H1 (cell line): ENCODE measurements at regions not wholly inside any gene's neighbourhood (a gene's known extent, or its start where the extent isn't known, plus 50 kb on each side); places are given as distances from the start of the nearest gene placed in this dataset.

Source experiments
- CTCF ChIA-PET: fragments of 300-600 bp; sonication (Branson Sonifier 250); formaldehyde crosslinking; loops from one replicate; lab custom pipeline; 2021; ENCODE audit not compliant: partially characterized antibody; lab: Charles Lee
- POLR2A ChIA-PET: fragments of 300-600 bp; sonication (Branson Sonifier 250); formaldehyde crosslinking; loops from one replicate; lab custom pipeline; 2021; ENCODE audit warnings: inconsistent platforms; ENCODE audit not compliant: partially characterized antibody; lab: Charles Lee
- DNase-seq, 2 experiments: peaks; one replicate each; pipeline versions ENCODE4 v3.0.0 to v3.0.0-alpha.2; 2010 to 2022; ENCODE audit warnings: low spot score in 2 of 2, low read depth in 1 of 2, mixed read lengths in 1 of 2
- FAIRE-seq: peaks from 2 replicates; lab custom pipeline; 2011; peaks lifted over from hg19 to GRCh38; lab: Jason Lieb, UNC
- H2AFZ ChIP-seq: 2 replicates; pipeline ENCODE4 v1.8.1; 2012; ENCODE audit warnings: low read length, inconsistent platforms
- H2AK5ac ChIP-seq: 2 replicates; pipeline ENCODE4 v1.6.1; 2013; ENCODE audit warnings: low read depth, low read length
- H2BK120ac ChIP-seq: replicated peaks from 2 replicates; pipeline ENCODE3; 2013; ENCODE audit warnings: low read depth, low read length, inconsistent platforms
- H2BK12ac ChIP-seq: 2 replicates; pipeline ENCODE4 v1.6.1; 2013; ENCODE audit warnings: low read depth, low read length
- H2BK15ac ChIP-seq: 2 replicates; pipeline ENCODE4 v1.6.1; 2013; ENCODE audit warnings: low read length
- H2BK20ac ChIP-seq: 2 replicates; pipeline ENCODE4 v1.6.1; 2013; ENCODE audit warnings: low read length
- H2BK5ac ChIP-seq: 2 replicates; pipeline ENCODE4 v1.6.1; 2013; ENCODE audit warnings: low read depth, low read length
- H3K14ac ChIP-seq: 2 replicates; pipeline ENCODE4 v1.6.1; 2013; ENCODE audit warnings: inconsistent platforms; ENCODE audit not compliant: insufficient read length
- H3K18ac ChIP-seq: 2 replicates; pipeline ENCODE4 v1.6.1; 2013; ENCODE audit warnings: low read length; ENCODE audit errors: extremely low read depth
- H3K23ac ChIP-seq: 2 replicates; pipeline ENCODE4 v1.6.1; 2013; ENCODE audit warnings: inconsistent platforms; ENCODE audit not compliant: insufficient read length
- H3K23me2 ChIP-seq: 2 replicates; pipeline ENCODE4 v1.6.1; 2013; ENCODE audit warnings: low read depth, low read length
- H3K27ac ChIP-seq: 2 replicates; pipeline ENCODE4 v1.6.1; 2011; ENCODE audit warnings: low read depth, low read length, inconsistent platforms
- H3K27me3 ChIP-seq, 4 experiments: replicated peaks in 1 of 4; 1 replicate in 1 of 4; 2 replicates in 3 of 4; pipeline versions ENCODE4 v1.6.1 to v1.8.1; 2011 to 2013; ENCODE audit warnings: low read length in 3 of 4, mild to moderate bottlenecking in 3 of 4, inconsistent platforms in 2 of 4, mixed read lengths in 2 of 4, moderate library complexity in 1 of 4; ENCODE audit not compliant: control insufficient read depth in 3 of 4, insufficient read depth in 3 of 4; ENCODE audit errors: extremely low read depth in 1 of 4
- H3K36me3 ChIP-seq, 4 experiments: 2 replicates each; pipeline versions ENCODE4 v1.6.1 to v1.8.1; 2011 to 2013; ENCODE audit warnings: mild to moderate bottlenecking in 4 of 4, low read length in 3 of 4, moderate library complexity in 2 of 4, control low read depth in 1 of 4, inconsistent platforms in 1 of 4; ENCODE audit not compliant: insufficient read depth in 4 of 4, control insufficient read depth in 2 of 4
- H3K4ac ChIP-seq: replicated peaks from 2 replicates; pipeline ENCODE3; 2013; ENCODE audit warnings: low read length, low read depth, mixed read lengths, inconsistent platforms; ENCODE audit not compliant: insufficient read length
- H3K4me1 ChIP-seq, 4 experiments: replicated peaks in 1 of 4; 1 replicate in 1 of 4; 2 replicates in 3 of 4; pipeline versions ENCODE4 v1.6.1 to v1.8.1; 2011 to 2013; ENCODE audit warnings: low read length in 3 of 4, inconsistent platforms in 2 of 4, mixed read lengths in 1 of 4; ENCODE audit not compliant: insufficient read depth in 4 of 4, control insufficient read depth in 3 of 4
- H3K4me2 ChIP-seq, 2 experiments: 2 replicates each; pipeline versions ENCODE4 v1.6.1 to v1.8.1; 2011 to 2013; ENCODE audit warnings: low read depth in 2 of 2, low read length in 2 of 2, control low read depth in 1 of 2, inconsistent platforms in 1 of 2, mild to moderate bottlenecking in 1 of 2; ENCODE audit not compliant: insufficient read depth in 1 of 2
- H3K4me3 ChIP-seq, 4 experiments: fragments of 200-600, 300-600 bp in 1 of 4; sonication (generic), shearing (Covaris generic), sonication (Bioruptor Twin) in 1 of 4; 2 replicates each; pipeline versions ENCODE4 v1.5.1 to v1.8.1; 2011 to 2016; ENCODE audit warnings: low read length in 4 of 4, low read depth in 3 of 4, control low read depth in 2 of 4, inconsistent platforms in 2 of 4, mild to moderate bottlenecking in 2 of 4, mixed read lengths in 1 of 4, moderate library complexity in 1 of 4; ENCODE audit not compliant: insufficient read depth in 2 of 4; ENCODE audit errors: extremely low read depth in 1 of 4
- H3K56ac ChIP-seq: replicated peaks from 2 replicates; pipeline ENCODE3; 2013; ENCODE audit warnings: low read depth, mild to moderate bottlenecking, mixed read lengths, low read length, inconsistent platforms; ENCODE audit not compliant: insufficient read length
- H3K79me1 ChIP-seq: 2 replicates; pipeline ENCODE4 v1.6.1; 2013; ENCODE audit warnings: low read depth, low read length, control low read depth
- H3K79me2 ChIP-seq, 2 experiments: 2 replicates each; pipeline versions ENCODE4 v1.6.1 to v1.8.1; 2012 to 2013; ENCODE audit warnings: low read length in 2 of 2, mild to moderate bottlenecking in 2 of 2, inconsistent platforms in 1 of 2; ENCODE audit not compliant: insufficient read depth in 2 of 2, control insufficient read depth in 1 of 2
- H3K9ac ChIP-seq, 4 experiments: replicated peaks in 1 of 4; 1 replicate in 1 of 4; 2 replicates in 3 of 4; pipeline versions ENCODE4 v1.6.1 to v1.8.1; 2011 to 2013; ENCODE audit warnings: low read depth in 3 of 4, low read length in 3 of 4, control low read depth in 2 of 4, mild to moderate bottlenecking in 2 of 4, moderate library complexity in 2 of 4, inconsistent platforms in 1 of 4; ENCODE audit errors: extremely low read depth in 1 of 4
- H3K9me3 ChIP-seq, 2 experiments: 2 replicates each; pipeline versions ENCODE4 v1.6.1 to v1.8.1; 2012 to 2013; ENCODE audit warnings: mild to moderate bottlenecking in 2 of 2, moderate library complexity in 2 of 2, control low read depth in 1 of 2, inconsistent platforms in 1 of 2, low read depth in 1 of 2, low read length in 1 of 2, mixed read lengths in 1 of 2; ENCODE audit not compliant: insufficient read depth in 2 of 2
- H4K20me1 ChIP-seq, 2 experiments: replicated peaks in 1 of 2; 2 replicates each; pipeline versions ENCODE3 to v1.8.1; 2011 to 2013; ENCODE audit warnings: inconsistent platforms in 2 of 2, low read length in 2 of 2, mild to moderate bottlenecking in 1 of 2; ENCODE audit not compliant: insufficient read depth in 2 of 2, control insufficient read depth in 1 of 2
- H4K5ac ChIP-seq: 2 replicates; pipeline ENCODE4 v1.6.1; 2013; ENCODE audit warnings: low read length, low read depth, mixed read lengths, inconsistent platforms; ENCODE audit not compliant: insufficient read length
- H4K8ac ChIP-seq: 2 replicates; pipeline ENCODE4 v1.8.0; 2013; ENCODE audit warnings: mild to moderate bottlenecking, moderate library complexity, low read length, inconsistent platforms; ENCODE audit not compliant: insufficient read depth; ENCODE audit errors: extremely low read depth
- H4K91ac ChIP-seq: replicated peaks from 2 replicates; pipeline ENCODE3; 2013; ENCODE audit warnings: low read length, mixed read lengths, inconsistent platforms; ENCODE audit not compliant: insufficient read length
- ASH2L ChIP-seq: fragments of 200-600, 300-600 bp; sonication (generic); IDR thresholded peaks from one replicate; pipeline ENCODE4 v1.7.1; 2017; ENCODE audit warnings: low read length
- BCL11A ChIP-seq, 2 experiments: IDR thresholded peaks; one replicate each; pipeline ENCODE4 v1.6.1; 2011; ENCODE audit warnings: low read depth in 2 of 2, low read length in 2 of 2, mild to moderate bottlenecking in 2 of 2
- CEBPB ChIP-seq: IDR thresholded peaks from 2 replicates; pipeline ENCODE4 v1.6.1; 2012; ENCODE audit warnings: low read depth, low read length
- RBBP5 ChIP-seq: IDR thresholded peaks from 2 replicates; pipeline ENCODE4 v1.7.1; 2012; ENCODE audit warnings: low read depth, mild to moderate bottlenecking, inconsistent platforms, low read length, moderate library complexity, borderline replicate concordance
- TBP ChIP-seq: IDR thresholded peaks from 2 replicates; pipeline ENCODE4 v1.6.1; 2011; ENCODE audit warnings: low read depth, low read length, improper control_type of control experiment
- WGBS, 2 experiments: shearing (Covaris generic) in 1 of 2; methylation state at CpG; one replicate each; pipeline versions ENCODE4 v1.1.6 to v1.1.7; 2013 to 2015; ENCODE audit warnings: low lambda C conversion rate in 2 of 2, mixed read lengths in 2 of 2, inconsistent platforms in 1 of 2, low coverage in 1 of 2, missing lambda C conversion rate in 1 of 2; ENCODE audit not compliant: insufficient replicate concordance in 2 of 2, insufficient coverage in 1 of 2, insufficient read length in 1 of 2; ENCODE audit errors: extremely low coverage in 1 of 2, missing lambda C conversion rate in 1 of 2; 5-methylcytosine and 5-hydroxymethylcytosine counted together

DNA sequence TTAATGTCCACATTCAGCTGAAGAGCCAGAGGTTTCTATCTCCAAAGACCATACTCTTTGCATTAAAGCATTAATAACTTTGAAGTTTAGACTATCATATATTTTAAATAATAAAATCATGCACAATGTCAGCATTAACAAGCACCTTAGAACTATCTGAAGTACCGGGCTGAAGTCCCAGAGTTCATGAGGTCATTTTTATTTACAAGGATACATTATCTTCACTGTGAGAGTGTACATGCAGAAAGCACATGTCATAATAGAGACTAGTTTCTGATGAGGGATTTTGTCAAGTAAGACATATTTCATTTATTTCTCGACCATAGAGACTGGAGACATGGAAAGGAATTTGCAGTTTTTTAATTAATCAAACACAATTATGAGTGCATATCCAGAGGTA, 52.4 kb upstream of the SI start:
- no peak overlapping the region for H2AFZ ChIP-seq
- H3K4me1 ChIP-seq, result no peaks in the 10 kb centered on the region
- no peak overlapping the region for H3K4me3 ChIP-seq
- WGBS, 2 experiments, result 93% methylated on average over 2 of the region's 2 CpGs; no CpG with 5 or more reads in 1 of the 2 experiments
- no peaks in the 10 kb centered on the region for H3K79me1 ChIP-seq
- H3K56ac ChIP-seq, result no peak overlapping the region
- no peak for TF ChIP-seq ASH2L
- no peak for TF ChIP-seq TBP
- no peak for TF ChIP-seq RBBP5
- no peak for TF ChIP-seq CEBPB
- TF ChIP-seq BCL11A (IDR thresholded peaks at IDR 0.05; ENCODE audit: low read depth in 2 of 2, low read length in 2 of 2), result no peak
- TF ChIP-seq, all 59 proteins: peak for 0
- Histone ChIP-seq H4K5ac (no peak overlapping the region), H2BK15ac (no peak overlapping the region), H3K18ac (no peak overlapping the region), H2BK20ac (no peak overlapping the region), H3K36me3 (no peaks in the 10 kb centered on the region), H2BK5ac (no peak overlapping the region), H3K9ac (no peak overlapping the region), H4K20me1 (no peaks in the 10 kb centered on the region), H3K4me2 (no peak overlapping the region), H3K23ac (no peak overlapping the region), H3K27ac (no peak overlapping the region), H3K9me3 (no peaks in the 10 kb centered on the region), H3K23me2 (no peaks in the 10 kb centered on the region), H3K14ac (no peak overlapping the region), H2AK5ac (no peak overlapping the region), H3K79me2 (no peaks in the 10 kb centered on the region), H3K4ac (no peak overlapping the region), H4K91ac (no peak overlapping the region), H4K8ac (no peak overlapping the region), H3K27me3 (no peaks in the 10 kb centered on the region), H2BK120ac (no peak overlapping the region), H2BK12ac (no peak overlapping the region)
- CTCF ChIA-PET, result interaction anchor here (1.3 kb wide), 1 partner anchor 8 kb away, joined by 3 read pairs; no protein-coding TSS in a partner anchor
- POLR2A ChIA-PET, result no interaction called here
- no peak for DNase-seq
- no peak for FAIRE-seq
